ENCODE measurements at regions not wholly inside any gene's neighbourhood (a gene's known extent, or its start where the extent isn't known, plus 50 kb on each side); places are given as distances from the start of the nearest gene placed in this dataset.

- ChIA-PET POLR2A (no interaction called here), CTCF (ENCODE audit: low intra/inter-chr PET ratio, low total read pairs) (no interaction called here)
- Histone ChIP-seq H4K20me1 (ENCODE audit: insufficient read depth, low read length) (no peaks in the 10 kb centered on the region), H3K36me3 (replicated peaks in 1 of 2; ENCODE audit: control insufficient read depth in 1 of 2, insufficient read depth in 2 of 2, low read length in 2 of 2) (no peaks in the 10 kb centered on the region), H3K9ac (ENCODE audit: insufficient read depth, low read depth, low read length) (no peak overlapping the region), H3K27me3 (ENCODE audit: control insufficient read depth in 1 of 2, insufficient read depth in 2 of 2, low read length in 2 of 2) (no peaks in the 10 kb centered on the region), H3K79me2 (ENCODE audit: insufficient read depth, low read length) (no peaks in the 10 kb centered on the region), H3K4me2 (ENCODE audit: low read depth, low read length) (no peak overlapping the region), H3K27ac (ENCODE audit: extremely low read length, insufficient read depth, low read length) (no peak overlapping the region), H3K4me1 (ENCODE audit: insufficient read depth, low read length) (no peaks in the 10 kb centered on the region), H2AFZ (ENCODE audit: low read length) (no peak overlapping the region), H3K4me3 (replicated peaks in 1 of 3; ENCODE audit: insufficient read depth in 1 of 3, low read depth in 2 of 3, low read length in 3 of 3) (no peak overlapping the region), H3K9me3 (ENCODE audit: low read length) (no peaks in the 10 kb centered on the region)
- TF ChIP-seq HNRNPLL (IDR thresholded peaks at IDR 0.05; ENCODE audit: low read depth, low read length, poor library complexity, severe bottlenecking) (no peak), BCL6 (CRISPR knock-in tag; IDR thresholded peaks at IDR 0.05) (no peak), ELF1 (CRISPR knock-in tag; IDR thresholded peaks at IDR 0.05) (no peak), ZFP41 (CRISPR knock-in tag; IDR thresholded peaks at IDR 0.05; ENCODE audit: borderline replicate concordance) (no peak), ZNF646 (CRISPR knock-in tag; IDR thresholded peaks at IDR 0.05) (no peak)
- DNase-seq (ENCODE audit: low spot score) (no peak), ATAC-seq (no peak), FAIRE-seq (no peak)
- no TSS peak for BruUV-seq (replicated peaks)
- intact Hi-C loops (cut with micrococcal nuclease; ENCODE audit: unreplicated experiment) (no loop called here), in situ Hi-C loops (cut with HindIII; ENCODE audit: extremely low pct_ligation_motif_present, low pct_unique_long_range_greater_than_20kb) (no loop called here)
Measured at GRCh38 chr1:191895462-191896058, 262.7 kb upstream of the RGS18 start.

All from HepG2 (cell line).